ENCODE measurements at regions not wholly inside any gene's neighbourhood (a gene's known extent, or its start where the extent isn't known, plus 50 kb on each side); places are given as distances from the start of the nearest gene placed in this dataset.

- FAIRE-seq (no peak), DNase-seq (ENCODE audit: low spot score) (no peak), ATAC-seq (no peak)
- WGBS (ENCODE audit: low lambda C conversion rate): 71% methylated on average over 3 of the region's 3 CpGs
- Histone ChIP-seq H3K36me3 (replicated peaks in 1 of 2; ENCODE audit: control insufficient read depth in 1 of 2, insufficient read depth in 2 of 2, low read length in 2 of 2) (no peaks in the 10 kb centered on the region), H3K4me2 (ENCODE audit: low read depth, low read length) (no peak overlapping the region), H4K20me1 (ENCODE audit: insufficient read depth, low read length) (no peaks in the 10 kb centered on the region), H3K4me1 (ENCODE audit: insufficient read depth, low read length) (no peaks in the 10 kb centered on the region), H3K9me3 (ENCODE audit: low read length) (no peaks in the 10 kb centered on the region), H3K27me3 (ENCODE audit: control insufficient read depth in 1 of 2, insufficient read depth in 2 of 2, low read length in 2 of 2) (no peaks in the 10 kb centered on the region), H3K4me3 (replicated peaks in 1 of 3; ENCODE audit: insufficient read depth in 1 of 3, low read depth in 2 of 3, low read length in 3 of 3) (no peak overlapping the region), H3K27ac (ENCODE audit: extremely low read length, insufficient read depth, low read length) (no peak overlapping the region), H2AFZ (ENCODE audit: low read length) (peak overlapping the region; percentile 34), H3K79me2 (ENCODE audit: insufficient read depth, low read length) (no peaks in the 10 kb centered on the region), H3K9ac (ENCODE audit: insufficient read depth, low read depth, low read length) (no peak overlapping the region)
- ChIA-PET POLR2A (no interaction called here), CTCF (ENCODE audit: low intra/inter-chr PET ratio, low total read pairs) (no interaction called here)
- no TSS peak for BruUV-seq (replicated peaks)
- intact Hi-C loops (cut with micrococcal nuclease; ENCODE audit: unreplicated experiment): no loop called here
- in situ Hi-C loops (cut with HindIII; ENCODE audit: extremely low pct_ligation_motif_present, low pct_unique_long_range_greater_than_20kb): no loop called here
- TF ChIP-seq MAFF (IDR thresholded peaks at IDR 0.05; ENCODE audit: low read depth, low read length): peak; percentile 72
- TF ChIP-seq NR2F6 (IDR thresholded peaks at IDR 0.05): no peak
- TF ChIP-seq NR2F6 (CRISPR knock-in tag; IDR thresholded peaks at IDR 0.05): no peak
- TF ChIP-seq ISL2 (CRISPR knock-in tag; IDR thresholded peaks at IDR 0.05): no peak
- no peak for TF ChIP-seq ETS1 (CRISPR knock-in tag; IDR thresholded peaks at IDR 0.05)
- TF ChIP-seq BRCA1 (CRISPR knock-in tag; IDR thresholded peaks at IDR 0.05): no peak
- no peak for TF ChIP-seq ATRX (CRISPR knock-in tag; IDR thresholded peaks at IDR 0.05; ENCODE audit: borderline replicate concordance)
- TF ChIP-seq ERF (CRISPR knock-in tag; IDR thresholded peaks at IDR 0.05): no peak
- TF ChIP-seq ZNF143 (CRISPR knock-in tag; IDR thresholded peaks at IDR 0.05): no peak
- TF ChIP-seq GPBP1L1 (CRISPR knock-in tag; IDR thresholded peaks at IDR 0.05): no peak
- TF ChIP-seq CTCF (CRISPR knock-in tag; IDR thresholded peaks at IDR 0.05): peak; percentile 52
- no peak for TF ChIP-seq KDM4B (CRISPR knock-in tag; IDR thresholded peaks at IDR 0.05)
- no peak for TF ChIP-seq ZNF879 (CRISPR knock-in tag; IDR thresholded peaks at IDR 0.05)
- no peak for TF ChIP-seq ZSCAN21 (CRISPR knock-in tag; IDR thresholded peaks at IDR 0.05; ENCODE audit: borderline replicate concordance)
- no peak for TF ChIP-seq FOXJ3 (CRISPR knock-in tag; IDR thresholded peaks at IDR 0.05; ENCODE audit: borderline replicate concordance)
- TF ChIP-seq ZBTB44 (CRISPR knock-in tag; IDR thresholded peaks at IDR 0.05): no peak
- no peak for TF ChIP-seq DBP (CRISPR knock-in tag; IDR thresholded peaks at IDR 0.05; ENCODE audit: not compliant biosample characterization)
- no peak for TF ChIP-seq SIX1 (CRISPR knock-in tag; IDR thresholded peaks at IDR 0.05; ENCODE audit: borderline replicate concordance)
- 0 out of 2 replicates have a peak, but pooled peaks have one; percentile 30 for TF ChIP-seq POGZ (CRISPR knock-in tag; IDR thresholded peaks at IDR 0.05)
Observed at GRCh38 chr2:215489288-215489848, 53.5 kb upstream of the FN1 start.

Measured in HepG2 (cell line).